ENCODE measurements at regions not wholly inside any gene's neighbourhood (a gene's known extent, or its start where the extent isn't known, plus 50 kb on each side); places are given as distances from the start of the nearest gene placed in this dataset.

- no peaks in the 10 kb centered on the region for H3K4me1 ChIP-seq (ENCODE audit: control insufficient read depth in 1 of 2, insufficient read depth in 2 of 2, low read length in 2 of 2)
- POLR2A ChIA-PET, result no interaction called here
Measured at GRCh38 chr2:151053661-151053990, 208.0 kb downstream of the RBM43 start.

More at GRCh38 chr2:151053661-151053990, 208.0 kb downstream of the RBM43 start:
- no peaks in the 10 kb centered on the region for H3K9me2 ChIP-seq (ENCODE audit: insufficient read depth)
- ATAC-seq (no peak), DNase-seq (ENCODE audit: low read depth, low spot score) (no peak)
- no peaks in the 10 kb centered on the region for H3K36me3 ChIP-seq (ENCODE audit: control insufficient read depth in 1 of 2, insufficient read depth in 2 of 2, low read length in 2 of 2)
- intact Hi-C loops (cut with micrococcal nuclease), result loop anchor here (5.0 kb wide), 1 partner anchor 1256 kb away; no protein-coding TSS in a partner anchor
- H3K4me3 ChIP-seq (replicated peaks in 1 of 2; ENCODE audit: low read depth in 1 of 2, low read length in 2 of 2), result no peak overlapping the region
- no peak overlapping the region for H3K9ac ChIP-seq (ENCODE audit: low read length)
- CTCF ChIA-PET, result no interaction called here
- RAD21 ChIA-PET (ENCODE audit: low non-redundant PET in 1 of 2, low total read pairs in 2 of 2, uncharacterized antibody in 2 of 2, unreplicated experiment in 2 of 2), result no interaction called here
- H3K4me2 ChIP-seq (ENCODE audit: low read length), result no peak overlapping the region
- no peak for TF ChIP-seq ATF3 (IDR thresholded peaks at IDR 0.05)
- TF ChIP-seq CEBPB (IDR thresholded peaks at IDR 0.05; ENCODE audit: low read depth), result no peak
- TF ChIP-seq MAX (IDR thresholded peaks at IDR 0.05), result no peak
- no peak for TF ChIP-seq ZBTB33 (IDR thresholded peaks at IDR 0.05; ENCODE audit: extremely low read depth, insufficient replicate concordance, low read length)
- no peak for TF ChIP-seq POLR2AphosphoS5 (IDR thresholded peaks at IDR 0.05; ENCODE audit: low read depth, low read length)
- no peak for TF ChIP-seq ELF1 (IDR thresholded peaks at IDR 0.05; ENCODE audit: borderline replicate concordance, low read depth)
- no peak for TF ChIP-seq CTCF (IDR thresholded peaks at IDR 0.05 in 2 of 3, conservative IDR thresholded peaks at IDR 0.05 in 1 of 3; ENCODE audit: borderline replicate concordance in 1 of 3, insufficient read depth in 1 of 3, low read depth in 2 of 3, low read length in 2 of 3)
- TF ChIP-seq EZH2 (IDR thresholded peaks at IDR 0.05), result no peak
- TF ChIP-seq SP1 (IDR thresholded peaks at IDR 0.05; ENCODE audit: low read depth), result no peak
- TF ChIP-seq SIN3A (IDR thresholded peaks at IDR 0.05; ENCODE audit: low read depth), result no peak
- TF ChIP-seq ZFX (IDR thresholded peaks at IDR 0.05), result no peak
- TF ChIP-seq POLR2A (IDR thresholded peaks at IDR 0.05; ENCODE audit: borderline replicate concordance, extremely low read depth, insufficient read depth, insufficient read length), result no peak
- TF ChIP-seq TCF7L2 (IDR thresholded peaks at IDR 0.05; ENCODE audit: borderline replicate concordance, extremely low read depth, insufficient read depth, insufficient read length), result no peak
- TF ChIP-seq EGR1 (IDR thresholded peaks at IDR 0.05; ENCODE audit: low read depth), result no peak
- TF ChIP-seq CBX3 (IDR thresholded peaks at IDR 0.05; ENCODE audit: low read depth), result no peak
- no peak for TF ChIP-seq YY1 (IDR thresholded peaks at IDR 0.05; ENCODE audit: extremely low read depth, insufficient replicate concordance, low read depth, low read length)
- TF ChIP-seq FOSL1 (IDR thresholded peaks at IDR 0.05; ENCODE audit: low read depth), result no peak
- no peak for TF ChIP-seq REST (IDR thresholded peaks at IDR 0.05; ENCODE audit: low read depth)
- TF ChIP-seq ZNF274 (IDR thresholded peaks at IDR 0.05; ENCODE audit: low read depth, low read length), result no peak
- no peak for TF ChIP-seq EZH2phosphoT487 (IDR thresholded peaks at IDR 0.05; ENCODE audit: borderline replicate concordance)
- no peaks in the 10 kb centered on the region for H3K79me2 ChIP-seq (ENCODE audit: insufficient read depth, low read length)
- no peaks in the 10 kb centered on the region for H4K20me1 ChIP-seq (ENCODE audit: insufficient read depth)
- no peak overlapping the region for H3K27ac ChIP-seq (ENCODE audit: low read depth, low read length)
- H2AFZ ChIP-seq (ENCODE audit: low read depth, low read length, poor library complexity, severe bottlenecking), result no peak overlapping the region
- no peaks in the 10 kb centered on the region for H3K9me3 ChIP-seq (ENCODE audit: control insufficient read depth in 1 of 2, insufficient read depth in 1 of 2, low read depth in 1 of 2, low read length in 2 of 2)
- H3K27me3 ChIP-seq (ENCODE audit: insufficient read depth, low read length), result no peaks in the 10 kb centered on the region
- no TSS peak for BruUV-seq (replicated peaks)
